Mucosa of descending colon (tissue), 3 donors: ENCODE measurements at regions not wholly inside any gene's neighbourhood (a gene's known extent, or its start where the extent isn't known, plus 50 kb on each side); places are given as distances from the start of the nearest gene placed in this dataset.

Experiments
- ATAC-seq: fragments of 200-7000 bp; cut with Tn5 transposase; one replicate; pipeline ENCODE4 v1.9.1; 2020; ENCODE audit warnings: mild to moderate bottlenecking, moderate library complexity
- DNase-seq, 3 donors: peaks; one replicate each; pipeline ENCODE4 v3.0.0-alpha.2; 2020
- H3K36me3 ChIP-seq: fragments of 200-600 bp; one replicate; pipeline ENCODE4 v1.8.0; 2021; ENCODE audit warnings: low read depth, mild to moderate bottlenecking
- H3K4me1 ChIP-seq: fragments of 200-600 bp; one replicate; pipeline ENCODE4 v1.8.0; 2021; ENCODE audit warnings: low read depth, mild to moderate bottlenecking
- H3K4me3 ChIP-seq: fragments of 200-600 bp; one replicate; pipeline ENCODE4 v1.8.0; 2021; ENCODE audit warnings: mild to moderate bottlenecking
- H3K9me3 ChIP-seq: fragments of 200-600 bp; one replicate; pipeline ENCODE4 v1.8.0; 2021; ENCODE audit warnings: mild to moderate bottlenecking
- intact Hi-C, 2 donors: fragments of 100-400 bp; cut with DNase I in 1 of 2; cut with micrococcal nuclease in 1 of 2; formaldehyde crosslinking; loops; one replicate each; pipeline versions ENCODE4 v1.11.0 to v1.11.1; 2022; cut with DNase I, micrococcal nuclease
- TF ChIP-seq, protein P1 (sequence below): fragments of 200-600 bp; IDR thresholded peaks from one replicate; pipeline ENCODE4 v1.8.0; 2022; ENCODE audit warnings: antibody characterized with exemption, mild to moderate bottlenecking
- donor health status: DM: no; HTN: no; CAD: no; lungs with moderate emphysema.
- donor health status: DM: no; HTN: no; CAD: no.
- donor health status: DM: no; HTN: yes; CAD: no.

DNA sequence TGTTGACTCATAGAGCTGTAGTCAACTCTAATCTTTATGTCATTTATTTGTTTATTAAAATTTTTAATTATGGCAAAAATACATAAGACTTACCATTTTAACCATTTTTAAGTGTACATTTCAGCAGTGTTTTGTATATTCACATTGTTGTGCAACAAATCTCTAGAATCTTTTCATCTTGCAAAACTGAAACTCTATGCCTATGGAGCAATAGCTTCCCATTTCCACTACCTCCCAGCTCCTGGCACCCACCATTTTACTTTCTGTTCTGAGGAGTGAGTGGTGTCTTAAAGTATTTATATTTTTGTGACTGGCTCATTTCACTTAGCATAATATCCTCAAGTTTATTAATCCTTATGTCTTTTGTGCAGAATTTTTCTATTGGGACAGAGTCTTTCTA, 181.0 kb downstream of the GPAT3 start:
- TF ChIP-seq, protein P1, sequence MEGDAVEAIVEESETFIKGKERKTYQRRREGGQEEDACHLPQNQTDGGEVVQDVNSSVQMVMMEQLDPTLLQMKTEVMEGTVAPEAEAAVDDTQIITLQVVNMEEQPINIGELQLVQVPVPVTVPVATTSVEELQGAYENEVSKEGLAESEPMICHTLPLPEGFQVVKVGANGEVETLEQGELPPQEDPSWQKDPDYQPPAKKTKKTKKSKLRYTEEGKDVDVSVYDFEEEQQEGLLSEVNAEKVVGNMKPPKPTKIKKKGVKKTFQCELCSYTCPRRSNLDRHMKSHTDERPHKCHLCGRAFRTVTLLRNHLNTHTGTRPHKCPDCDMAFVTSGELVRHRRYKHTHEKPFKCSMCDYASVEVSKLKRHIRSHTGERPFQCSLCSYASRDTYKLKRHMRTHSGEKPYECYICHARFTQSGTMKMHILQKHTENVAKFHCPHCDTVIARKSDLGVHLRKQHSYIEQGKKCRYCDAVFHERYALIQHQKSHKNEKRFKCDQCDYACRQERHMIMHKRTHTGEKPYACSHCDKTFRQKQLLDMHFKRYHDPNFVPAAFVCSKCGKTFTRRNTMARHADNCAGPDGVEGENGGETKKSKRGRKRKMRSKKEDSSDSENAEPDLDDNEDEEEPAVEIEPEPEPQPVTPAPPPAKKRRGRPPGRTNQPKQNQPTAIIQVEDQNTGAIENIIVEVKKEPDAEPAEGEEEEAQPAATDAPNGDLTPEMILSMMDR, result no peak
- ATAC-seq, result no peak
- no peaks in the 10 kb centered on the region for H3K9me3 ChIP-seq
- no peaks in the 10 kb centered on the region for H3K4me1 ChIP-seq
- H3K36me3 ChIP-seq, result no peaks in the 10 kb centered on the region
- no peak for DNase-seq
- no peak overlapping the region for H3K4me3 ChIP-seq
- intact Hi-C loops, result no loop called here

DNA sequence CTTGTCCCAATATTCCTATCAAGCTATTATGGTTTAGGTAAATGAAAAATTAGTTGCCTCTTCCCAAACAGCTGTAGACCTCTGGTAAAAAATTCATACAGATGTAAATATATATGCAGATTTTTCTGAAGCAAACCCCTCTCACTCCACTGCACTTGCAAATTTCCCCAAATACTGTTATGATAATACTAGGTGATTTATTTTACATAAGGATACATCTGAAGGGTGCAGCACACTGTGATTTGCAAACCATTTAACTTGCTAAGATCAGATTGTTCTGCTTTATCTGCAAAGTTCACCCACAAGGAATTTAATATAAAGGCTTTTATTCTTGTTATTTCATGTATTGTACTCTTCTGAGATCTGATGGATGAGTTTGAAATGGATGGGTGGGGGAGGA, 177.0 kb downstream of the GPAT3 start:
- Histone ChIP-seq H3K4me3 (no peak overlapping the region), H3K9me3 (no peaks in the 10 kb centered on the region), H3K4me1 (no peaks in the 10 kb centered on the region), H3K36me3 (no peaks in the 10 kb centered on the region)
- DNase-seq (no peak), ATAC-seq (no peak)
- TF ChIP-seq, protein P1, result no peak
- intact Hi-C loops, result no loop called here

DNA sequence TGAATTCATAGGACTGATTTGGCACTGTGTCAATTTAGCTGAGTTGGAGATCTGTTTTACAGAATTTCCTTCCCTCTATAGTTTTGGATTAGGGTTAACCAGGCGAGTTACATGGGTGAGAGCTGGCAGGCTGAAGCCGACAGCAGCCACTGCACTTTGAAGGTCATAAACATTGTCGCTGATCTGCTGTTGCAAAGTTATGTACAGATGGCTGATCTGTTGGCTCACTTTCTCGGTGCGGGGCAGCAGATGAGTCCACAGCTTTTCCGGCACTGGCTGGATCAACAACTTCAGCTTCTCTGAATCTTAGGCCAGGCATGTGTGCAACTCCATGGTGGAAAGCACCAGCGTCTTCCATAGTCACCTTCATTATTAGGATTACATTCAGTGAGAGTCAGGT, 173.7 kb downstream of the GPAT3 start:
- no peak for ATAC-seq
- intact Hi-C loops, result no loop called here
- no peak for DNase-seq
- Histone ChIP-seq H3K9me3 (no peaks in the 10 kb centered on the region), H3K4me1 (no peaks in the 10 kb centered on the region), H3K36me3 (no peaks in the 10 kb centered on the region), H3K4me3 (no peak overlapping the region)
- TF ChIP-seq, protein P1, result no peak

DNA sequence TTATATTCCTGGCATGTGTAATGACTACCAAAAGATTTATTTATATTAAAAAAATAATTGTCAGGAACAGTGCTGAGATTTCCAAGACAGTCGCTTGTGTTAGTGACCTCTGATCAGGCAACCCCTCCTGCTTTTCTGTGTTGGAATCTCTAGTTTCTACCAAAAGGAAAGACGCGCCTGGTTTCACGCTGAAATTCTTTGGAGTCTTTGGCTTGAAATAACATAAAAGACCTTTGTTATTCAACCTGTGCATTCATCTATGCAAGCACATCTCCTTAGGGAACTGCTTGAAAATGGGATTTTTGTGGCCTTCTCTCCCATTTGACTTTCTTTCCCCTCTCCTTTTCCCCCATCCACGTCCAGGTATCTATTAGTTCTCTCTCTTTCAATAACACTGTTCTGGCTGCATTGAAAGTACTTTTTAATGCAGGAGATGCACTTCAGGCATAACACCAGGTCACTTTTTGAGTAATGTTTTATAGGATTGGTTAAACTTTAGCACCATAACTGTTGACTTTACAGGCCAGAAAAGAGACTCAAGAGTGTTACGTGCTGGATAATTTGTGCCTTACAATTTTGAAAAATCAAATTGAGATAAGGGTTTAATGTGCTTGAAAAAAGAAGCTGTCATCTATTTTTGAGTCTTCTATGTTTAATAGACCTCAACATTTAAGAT, 172.7 kb downstream of the GPAT3 start:
- intact Hi-C loops, result no loop called here

DNA sequence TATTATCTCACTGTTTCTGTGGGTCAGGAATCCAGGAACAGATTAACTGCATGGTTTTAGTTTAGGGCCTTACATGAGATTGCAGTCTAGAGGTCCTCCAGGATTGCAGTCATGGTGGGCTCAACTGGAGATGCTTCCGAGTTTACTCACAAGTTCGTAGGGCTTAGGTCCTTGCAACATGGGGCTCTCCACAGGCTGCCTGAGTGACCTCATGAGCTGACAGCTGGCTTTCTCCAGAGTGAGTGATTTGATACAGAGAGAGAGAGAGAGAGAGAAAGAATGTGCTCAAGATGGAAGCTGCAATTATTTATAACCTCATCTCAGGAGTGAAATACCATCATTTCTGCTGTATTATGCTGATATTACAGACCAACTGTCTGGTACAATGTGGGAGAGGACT, 168.9 kb downstream of the GPAT3 start:
- Histone ChIP-seq H3K4me3 (no peak overlapping the region), H3K36me3 (no peaks in the 10 kb centered on the region), H3K9me3 (peaks cover 5% of the 10 kb centered on the region), H3K4me1 (no peaks in the 10 kb centered on the region)
- intact Hi-C loops, result no loop called here
- TF ChIP-seq, protein P1, result no peak
- no peak for ATAC-seq
- no peak for DNase-seq

More for the DNA sequence above, 172.7 kb downstream of the GPAT3 start:
- DNase-seq (no peak), ATAC-seq (no peak)
- TF ChIP-seq, protein P1, result no peak
- H3K4me3 ChIP-seq, result no peak overlapping the region
- H3K4me1 ChIP-seq, result no peaks in the 10 kb centered on the region
- no peaks in the 10 kb centered on the region for H3K9me3 ChIP-seq
- no peaks in the 10 kb centered on the region for H3K36me3 ChIP-seq

DNA sequence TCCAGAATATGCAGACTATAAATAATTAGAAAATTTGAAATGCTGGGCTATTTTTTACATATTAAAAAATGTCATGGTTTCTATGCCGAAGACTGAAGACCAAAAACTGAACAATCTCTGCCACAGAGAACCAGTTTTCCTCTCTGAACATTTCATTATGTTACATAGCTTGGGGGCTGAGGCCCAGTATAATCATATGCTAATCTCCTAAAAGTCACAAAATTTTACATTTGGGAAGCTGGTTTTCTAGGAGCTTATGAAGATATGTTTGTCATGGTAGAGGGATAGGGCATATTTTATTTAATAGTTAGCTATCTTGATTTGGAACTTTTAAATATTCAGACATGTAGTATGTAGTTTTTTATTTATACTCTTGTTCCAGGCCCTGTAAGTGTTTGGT, 167.8 kb downstream of the GPAT3 start:
- DNase-seq (no peak), ATAC-seq (no peak)
- intact Hi-C loops, result no loop called here
- TF ChIP-seq, protein P1, result no peak
- peaks cover 5% of the 10 kb centered on the region for H3K9me3 ChIP-seq
- H3K4me3 ChIP-seq, result no peak overlapping the region
- H3K4me1 ChIP-seq, result no peaks in the 10 kb centered on the region
- no peaks in the 10 kb centered on the region for H3K36me3 ChIP-seq
